ENCODE measurements at regions not wholly inside any gene's neighbourhood (a gene's known extent, or its start where the extent isn't known, plus 50 kb on each side); places are given as distances from the start of the nearest gene placed in this dataset.

GRCh38 chr11:45379162-45379863, 93.2 kb upstream of the SYT13 start:
- Histone ChIP-seq H3K79me2 (replicated peaks; ENCODE audit: insufficient read depth) (no peaks in the 10 kb centered on the region), H3F3A (replicated peaks; ENCODE audit: low read depth) (no peaks in the 10 kb centered on the region), H3K9me2 (ENCODE audit: insufficient read depth) (no peaks in the 10 kb centered on the region), H3K4me2 (no peak overlapping the region), H2AFZ (no peak overlapping the region; the same call in 1 of the 2 replicates), H3K27ac (ENCODE audit: low read depth) (no peak overlapping the region), H3K4me1 (ENCODE audit: insufficient read depth) (no peaks in the 10 kb centered on the region; the same call in 1 of the 2 replicates), H4K20me1 (replicated peaks; ENCODE audit: insufficient read depth) (no peaks in the 10 kb centered on the region), H3K4me3 (no peak overlapping the region), H3K36me3 (ENCODE audit: insufficient read depth) (no peaks in the 10 kb centered on the region), H3K27me3 (ENCODE audit: insufficient read depth) (no peaks in the 10 kb centered on the region)
- Mint-ChIP-seq H3K27me3 (ENCODE audit: insufficient read depth, low read depth, poor library complexity) (peaks cover 2% of the 10 kb centered on the region), H3K4me1 (peaks cover 5% of the 10 kb centered on the region; the same call in 2 of the 3 replicates), H3K9me3 (no peaks in the 10 kb centered on the region; the same call in 2 of the 3 replicates), H3K4me3 (no peak overlapping the region), H3K36me3 (ENCODE audit: low read depth) (no peaks in the 10 kb centered on the region), H3K27ac (no peak overlapping the region)
- DNase-seq (ENCODE audit: low spot score) (no peak), ATAC-seq (no peak; the same call in 2 of the 3 replicates)
- no peak for TF ChIP-seq ETS1 (IDR thresholded peaks at IDR 0.05)
- TF ChIP-seq ZNF462 (CRISPR knock-in tag; IDR thresholded peaks at IDR 0.05), result no peak
- no peak for TF ChIP-seq REST (IDR thresholded peaks at IDR 0.05; ENCODE audit: unreplicated experiment)
- no peak for TF ChIP-seq CREB1 (CRISPR knock-in tag; IDR thresholded peaks at IDR 0.05; ENCODE audit: low read depth)
- TF ChIP-seq NANOG (IDR thresholded peaks at IDR 0.05; ENCODE audit: borderline replicate concordance), result no peak
- TF ChIP-seq EZH2 (IDR thresholded peaks at IDR 0.05; ENCODE audit: low read depth, unreplicated experiment), result no peak
- no peak for TF ChIP-seq STAT1 (IDR thresholded peaks at IDR 0.05; ENCODE audit: unreplicated experiment)
- no peak for TF ChIP-seq ZNF114 (CRISPR knock-in tag; IDR thresholded peaks at IDR 0.05)
- TF ChIP-seq, protein P1, sequence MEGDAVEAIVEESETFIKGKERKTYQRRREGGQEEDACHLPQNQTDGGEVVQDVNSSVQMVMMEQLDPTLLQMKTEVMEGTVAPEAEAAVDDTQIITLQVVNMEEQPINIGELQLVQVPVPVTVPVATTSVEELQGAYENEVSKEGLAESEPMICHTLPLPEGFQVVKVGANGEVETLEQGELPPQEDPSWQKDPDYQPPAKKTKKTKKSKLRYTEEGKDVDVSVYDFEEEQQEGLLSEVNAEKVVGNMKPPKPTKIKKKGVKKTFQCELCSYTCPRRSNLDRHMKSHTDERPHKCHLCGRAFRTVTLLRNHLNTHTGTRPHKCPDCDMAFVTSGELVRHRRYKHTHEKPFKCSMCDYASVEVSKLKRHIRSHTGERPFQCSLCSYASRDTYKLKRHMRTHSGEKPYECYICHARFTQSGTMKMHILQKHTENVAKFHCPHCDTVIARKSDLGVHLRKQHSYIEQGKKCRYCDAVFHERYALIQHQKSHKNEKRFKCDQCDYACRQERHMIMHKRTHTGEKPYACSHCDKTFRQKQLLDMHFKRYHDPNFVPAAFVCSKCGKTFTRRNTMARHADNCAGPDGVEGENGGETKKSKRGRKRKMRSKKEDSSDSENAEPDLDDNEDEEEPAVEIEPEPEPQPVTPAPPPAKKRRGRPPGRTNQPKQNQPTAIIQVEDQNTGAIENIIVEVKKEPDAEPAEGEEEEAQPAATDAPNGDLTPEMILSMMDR (conservative IDR thresholded peaks at IDR 0.05; ENCODE audit: low read depth in 2 of 2), result no peak
- no peak for TF ChIP-seq JUNB (IDR thresholded peaks at IDR 0.05; ENCODE audit: unreplicated experiment)
- TF ChIP-seq POLR2AphosphoS5 (IDR thresholded peaks at IDR 0.05; ENCODE audit: low read depth), result no peak
- TF ChIP-seq ZNF331 (CRISPR knock-in tag; IDR thresholded peaks at IDR 0.05; ENCODE audit: low read depth), result no peak
- TF ChIP-seq EZH2phosphoT487 (IDR thresholded peaks at IDR 0.05; ENCODE audit: unreplicated experiment), result no peak

Measured in GM23338 (cell line).